Kasumi-1 (cell line): ENCODE measurements at regions not wholly inside any gene's neighbourhood (a gene's known extent, or its start where the extent isn't known, plus 50 kb on each side); places are given as distances from the start of the nearest gene placed in this dataset.
"Not testable (repeated sequence)": the region's sequence is repeated elsewhere in the genome, so short reads cannot be mapped to it uniquely, and the experiment has no call there.

ENCODE experiments used
- DNase-seq, 2 experiments: peaks; one replicate each; lab custom pipeline; 2025; lab: John Stamatoyannopoulos, UW

- no peak for DNase-seq
Observed at GRCh38 chr6:121594053-121594452, 158.6 kb downstream of the GJA1 start.

- DNase-seq: no peak
Observed at GRCh38 chr6:121595646-121596045, 160.2 kb downstream of the GJA1 start.

- DNase-seq: no peak
Observed at GRCh38 chr6:121596441-121596840, 161.0 kb downstream of the GJA1 start.

- no peak for DNase-seq
Observed at GRCh38 chr6:121597654-121598053, 162.2 kb downstream of the GJA1 start.

GRCh38 chr6:121599331-121599730 lies 163.9 kb downstream of the GJA1 start:
- DNase-seq: not testable (repeated sequence)

GRCh38 chr6:121600389-121601168 lies 165.1 kb downstream of the GJA1 start:
- DNase-seq: no peak

- DNase-seq: no peak
Observed at GRCh38 chr6:121603486-121603885, 168.0 kb downstream of the GJA1 start.

GRCh38 chr6:121607721-121608120 lies 172.3 kb downstream of the GJA1 start:
- DNase-seq: no peak

GRCh38 chr6:121608270-121608669 lies 172.8 kb downstream of the GJA1 start:
- DNase-seq: no peak

GRCh38 chr6:121609281-121609680 lies 173.8 kb downstream of the GJA1 start:
- DNase-seq: no peak

- DNase-seq: no peak
Observed at GRCh38 chr6:121612927-121613326, 177.5 kb downstream of the GJA1 start.

- DNase-seq: no peak
Observed at GRCh38 chr6:121614115-121614514, 178.7 kb downstream of the GJA1 start.

GRCh38 chr6:121615493-121615892 lies 180.0 kb downstream of the GJA1 start:
- DNase-seq: no peak

GRCh38 chr6:121616406-121616805 lies 181.0 kb downstream of the GJA1 start:
- no peak for DNase-seq

GRCh38 chr6:121617388-121617787 lies 181.9 kb downstream of the GJA1 start:
- DNase-seq: no peak

- DNase-seq: no peak
Observed at GRCh38 chr6:121619013-121619412, 183.6 kb downstream of the GJA1 start.

GRCh38 chr6:121619987-121620740 lies 184.7 kb downstream of the GJA1 start:
- DNase-seq: no peak

- no peak for DNase-seq
Observed at GRCh38 chr6:121627761-121628160, 192.3 kb downstream of the GJA1 start.

- no peak for DNase-seq
Observed at GRCh38 chr6:121630716-121631115, 195.3 kb downstream of the GJA1 start.

- not testable (repeated sequence) for DNase-seq
Observed at GRCh38 chr6:121631752-121632151, 196.3 kb downstream of the GJA1 start.

GRCh38 chr6:121633309-121633708 lies 197.9 kb downstream of the GJA1 start:
- no peak for DNase-seq

- not testable (repeated sequence) for DNase-seq
Observed at GRCh38 chr6:121634586-121634985, 199.1 kb downstream of the GJA1 start.

GRCh38 chr6:121635355-121635754 lies 199.9 kb downstream of the GJA1 start:
- DNase-seq: no peak
